ENCODE measurements at regions not wholly inside any gene's neighbourhood (a gene's known extent, or its start where the extent isn't known, plus 50 kb on each side); places are given as distances from the start of the nearest gene placed in this dataset.
"Not testable (repeated sequence)": the region's sequence is repeated elsewhere in the genome, so short reads cannot be mapped to it uniquely, and the experiment has no call there.

GRCh38 chr4:170949084-170949483 lies 859.3 kb upstream of the AADAT start:
- no peak for DNase-seq

- no peak for DNase-seq
These were observed 850.4 kb upstream of the AADAT start for GRCh38 chr4:170940043-170940724.

- DNase-seq, result no peak
These were observed 848.8 kb upstream of the AADAT start for GRCh38 chr4:170938588-170938987.

GRCh38 chr4:170931321-170931720 lies 841.6 kb upstream of the AADAT start:
- no peak for DNase-seq

GRCh38 chr4:170888660-170889059 lies 798.9 kb upstream of the AADAT start:
- no peak for DNase-seq

GRCh38 chr4:170887396-170887795 lies 797.6 kb upstream of the AADAT start:
- DNase-seq, result no peak

GRCh38 chr4:170884969-170885570 lies 795.3 kb upstream of the AADAT start:
- no peak for DNase-seq

DNA sequence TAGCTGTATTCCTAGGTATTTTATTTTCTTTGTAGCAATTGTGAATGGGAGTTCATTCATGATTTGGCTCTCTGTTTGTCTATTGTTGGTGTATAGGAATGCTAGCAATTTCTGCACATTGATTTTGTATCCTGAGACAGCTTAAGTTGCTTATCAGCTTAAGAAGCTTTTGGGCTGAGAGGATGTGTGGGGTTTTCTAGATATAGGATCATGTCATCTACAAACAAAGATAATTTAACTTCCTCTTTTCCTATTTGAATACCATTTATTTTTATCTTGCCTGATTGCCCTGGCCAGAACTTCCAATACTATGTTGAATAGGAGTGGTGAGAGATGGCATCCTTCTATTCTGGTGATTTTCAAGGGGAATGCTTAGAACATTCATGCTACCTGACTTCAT lies 791.9 kb upstream of the AADAT start:
- not testable (repeated sequence) for DNase-seq

- no peak for DNase-seq
These were observed 786.1 kb upstream of the AADAT start for GRCh38 chr4:170875868-170876267.

DNA sequence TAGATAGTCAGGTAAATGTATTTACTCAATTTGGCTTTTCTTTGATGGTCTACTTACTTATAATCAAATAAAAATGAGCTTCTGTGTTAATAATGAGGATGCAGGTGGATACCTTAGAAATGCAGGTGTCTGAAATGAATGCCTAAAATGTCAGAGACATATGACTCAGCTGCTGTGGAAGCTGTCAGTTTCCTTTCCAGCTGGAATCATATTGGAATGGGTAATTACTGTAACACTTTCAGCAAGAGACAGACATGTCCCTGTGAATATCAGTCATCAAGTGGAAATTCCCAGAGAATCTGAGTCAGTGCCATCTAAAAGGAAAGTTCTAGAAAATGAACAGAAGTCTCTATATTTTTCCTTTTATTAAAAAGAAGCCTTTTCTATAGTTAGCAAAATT lies 783.0 kb upstream of the AADAT start:
- no peak for DNase-seq

DNA sequence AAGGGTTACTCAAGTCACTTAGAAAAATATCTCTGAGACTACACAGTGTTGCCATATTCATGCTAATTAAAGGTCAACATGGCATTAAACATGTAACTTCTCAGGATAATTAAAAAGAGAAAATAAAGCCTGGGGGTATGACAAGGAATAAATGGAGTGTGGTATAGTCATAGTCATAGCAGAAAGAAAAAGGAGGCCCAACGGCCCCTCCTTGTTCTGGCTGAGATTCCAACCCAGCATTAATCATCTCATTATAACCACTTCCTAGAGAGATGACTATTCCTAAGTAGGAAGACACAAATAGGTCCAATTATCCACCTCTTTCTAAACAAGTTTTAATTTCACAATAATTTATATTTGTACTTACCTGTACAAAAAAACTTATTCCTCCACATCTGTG lies 778.4 kb upstream of the AADAT start:
- no peak for DNase-seq

DNA sequence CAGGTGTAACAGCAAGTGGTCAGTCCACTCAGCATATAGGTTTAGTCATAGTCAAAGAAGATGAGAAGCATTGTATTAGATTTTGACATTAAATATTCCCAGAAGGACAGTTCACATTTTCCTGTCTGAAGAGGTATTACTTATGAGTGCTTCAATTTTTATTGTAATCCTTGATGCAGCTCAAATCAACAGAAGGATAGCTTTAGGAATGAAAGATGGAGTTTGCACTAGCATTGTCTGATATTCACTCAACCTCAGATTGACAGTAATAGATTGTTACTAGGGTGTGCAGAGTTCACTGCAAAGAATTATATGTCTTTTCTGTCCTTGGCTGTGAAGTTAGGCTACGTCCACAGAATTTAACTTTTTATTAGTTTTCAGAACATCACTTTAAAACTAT lies 764.3 kb upstream of the AADAT start:
- DNase-seq, result no peak

GRCh38 chr4:170853422-170854021 lies 763.8 kb upstream of the AADAT start:
- DNase-seq, result no peak

DNA sequence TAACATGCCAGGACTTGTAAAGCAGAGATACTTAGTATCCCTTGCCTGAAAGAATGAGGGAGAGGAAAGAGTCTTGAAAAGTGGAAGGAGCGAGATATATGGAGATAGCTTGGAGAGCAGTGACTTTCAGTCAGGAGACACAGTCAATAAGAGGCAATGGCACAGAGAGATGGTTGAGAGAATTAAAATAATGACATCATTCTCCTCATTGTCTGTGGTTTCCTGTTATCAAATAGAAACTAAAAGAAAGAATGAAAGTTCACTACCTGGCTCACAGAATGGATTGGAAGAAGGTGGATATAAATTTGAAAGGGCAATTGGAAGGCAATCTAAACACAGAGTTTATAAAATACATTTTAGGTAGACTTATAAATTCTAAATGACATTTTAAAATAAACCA lies 760.2 kb upstream of the AADAT start:
- no peak for DNase-seq

DNA sequence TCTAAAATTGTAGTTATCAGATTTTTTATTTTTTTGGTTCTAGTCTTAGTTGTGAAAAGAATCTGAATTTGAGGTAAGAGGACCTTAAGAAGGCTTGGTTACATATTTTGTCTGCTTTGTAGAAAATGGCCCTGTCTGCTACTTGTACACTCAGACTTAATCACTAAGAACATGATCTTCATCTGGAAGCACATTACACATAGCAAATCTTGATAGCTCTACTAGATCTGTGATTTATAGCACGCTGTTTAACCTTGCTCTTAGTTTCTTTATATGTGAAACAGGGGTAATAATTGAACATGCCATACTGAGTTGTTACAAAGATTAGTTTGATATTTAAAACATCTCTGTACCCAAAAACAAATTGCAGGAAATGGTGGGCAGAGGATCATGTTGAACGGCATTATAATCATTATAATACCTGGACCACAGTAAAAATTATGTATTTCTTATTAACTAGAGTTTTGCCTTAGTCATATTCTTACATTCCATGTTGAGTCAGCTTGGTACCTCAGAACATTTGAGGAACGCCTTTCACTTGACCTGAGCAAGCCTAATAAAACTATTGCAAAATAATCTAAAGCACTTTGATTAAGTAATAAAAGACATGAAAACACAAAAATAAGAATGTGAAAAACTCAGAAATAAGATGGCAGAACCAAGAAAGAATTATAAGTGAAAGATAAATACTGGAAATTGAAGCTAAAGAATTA lies 738.0 kb upstream of the AADAT start:
- DNase-seq, result no peak

DNA sequence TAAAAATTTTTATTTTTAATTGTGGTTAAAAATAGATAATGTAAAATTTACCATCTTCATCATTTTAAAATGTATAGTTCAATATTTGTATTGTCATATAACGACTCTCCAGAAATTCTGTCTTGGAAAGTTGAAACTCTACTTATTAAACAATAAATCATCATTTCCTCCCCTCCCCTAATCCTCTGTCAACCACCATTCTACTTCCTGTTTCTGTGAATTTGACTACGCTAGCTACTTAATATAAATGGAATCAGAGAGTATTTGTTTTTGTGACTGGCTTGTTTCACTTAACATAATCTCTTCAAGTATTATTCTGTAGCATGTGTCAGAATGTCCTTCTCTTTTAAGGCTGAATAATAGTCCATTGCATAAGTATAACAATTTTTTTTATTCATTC lies 729.0 kb upstream of the AADAT start:
- no peak for DNase-seq

DNA sequence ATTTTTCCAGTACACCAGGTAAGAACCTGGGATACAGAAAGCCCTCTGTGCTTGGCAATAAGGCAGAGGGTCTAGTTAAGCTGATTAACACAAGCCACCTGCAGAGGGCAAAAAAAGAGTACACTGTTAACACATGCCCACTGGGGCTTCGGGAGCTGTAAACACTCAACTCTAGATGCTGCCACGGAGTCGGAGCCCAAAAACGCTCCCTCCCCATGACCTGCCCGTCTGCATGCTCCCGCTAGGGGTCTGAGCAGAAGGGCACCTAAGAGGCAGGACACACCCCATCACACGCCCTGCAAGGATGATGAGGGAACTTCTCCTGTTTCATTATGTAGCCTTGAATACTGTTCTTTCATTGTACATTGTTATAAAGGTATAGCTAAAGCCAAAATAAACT lies 715.6 kb upstream of the AADAT start:
- DNase-seq, result no peak

- DNase-seq, result no peak
These were observed 715.2 kb upstream of the AADAT start for GRCh38 chr4:170804930-170805329.

DNA sequence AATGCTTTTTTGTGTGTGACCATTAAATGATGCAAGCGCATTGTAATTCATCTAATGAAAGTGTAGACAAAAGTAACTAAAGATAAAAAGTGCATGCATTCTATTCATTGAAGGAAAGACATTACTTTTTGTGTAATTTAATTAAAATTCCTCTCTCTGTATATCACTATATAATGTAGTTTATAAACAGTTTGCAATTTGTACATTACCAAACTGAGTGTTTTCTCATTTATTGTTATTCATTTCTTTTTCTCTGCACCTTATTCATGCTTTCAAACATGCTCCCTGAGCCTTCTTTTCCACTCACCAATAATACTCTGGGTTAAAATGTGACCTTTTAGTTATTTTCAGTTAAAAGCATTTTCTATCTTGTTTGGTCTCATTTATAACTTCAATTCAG lies 713.7 kb upstream of the AADAT start:
- DNase-seq, result no peak

DNA sequence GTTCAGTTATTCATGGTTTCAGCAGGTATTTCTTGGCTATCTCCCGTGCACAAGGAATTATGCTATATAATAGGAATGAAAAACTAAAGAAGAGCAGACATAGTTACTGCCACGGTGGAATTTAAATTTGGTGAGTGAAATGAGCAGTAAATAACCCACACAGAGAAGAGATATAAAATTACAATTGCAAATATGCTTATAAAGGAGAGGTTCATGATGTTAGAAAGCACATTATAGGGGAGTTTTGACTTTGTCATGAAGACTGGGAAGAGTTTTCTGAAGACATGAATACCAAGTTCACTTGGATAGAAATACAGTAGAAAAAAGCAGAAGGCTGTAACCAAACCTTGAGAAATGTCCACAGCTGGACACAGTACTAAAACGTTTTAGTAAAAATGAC lies 712.0 kb upstream of the AADAT start:
- DNase-seq, result no peak

DNA sequence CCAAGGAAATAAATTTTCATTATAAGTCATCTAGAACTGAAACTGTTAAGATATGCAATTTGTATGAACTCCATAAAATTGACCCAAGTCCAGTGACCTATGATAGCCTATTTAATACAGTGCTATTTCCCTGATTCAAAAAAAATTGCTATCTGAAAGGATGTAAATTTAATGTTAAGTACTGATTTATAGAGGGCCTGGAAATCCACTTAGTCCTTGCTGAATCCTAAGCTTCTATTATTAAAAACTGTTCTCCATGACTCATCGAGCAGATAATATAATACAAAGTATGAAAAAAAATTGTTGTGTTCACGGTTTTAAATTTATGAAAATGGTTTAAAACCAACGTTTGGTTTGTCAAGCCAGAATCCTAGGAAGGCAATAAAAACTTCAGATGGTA lies 704.8 kb upstream of the AADAT start:
- DNase-seq, result no peak

DNA sequence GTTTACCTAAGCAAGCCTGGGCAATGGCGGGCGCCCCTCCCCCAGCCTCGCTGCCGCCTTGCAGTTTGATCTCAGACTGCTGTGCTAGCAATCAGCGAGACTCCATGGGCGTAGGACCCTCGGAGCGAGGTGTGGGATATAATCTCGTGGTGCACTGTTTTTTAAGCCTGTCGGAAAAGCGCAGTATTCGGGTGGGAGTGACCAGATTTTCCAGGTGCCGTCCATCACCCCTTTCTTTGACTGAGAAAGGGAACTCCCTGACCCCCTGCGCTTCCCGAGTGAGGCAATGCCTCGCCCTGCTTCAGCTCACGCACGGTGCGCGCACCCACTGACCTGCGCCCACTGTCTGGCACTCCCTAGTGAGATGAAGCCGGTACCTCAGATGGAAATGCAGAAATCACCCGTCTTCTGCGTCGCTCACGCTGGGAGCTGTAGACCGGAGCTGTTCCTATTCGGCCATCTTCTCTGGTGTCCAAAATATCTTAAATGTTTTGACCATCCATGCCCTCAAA lies 698.8 kb upstream of the AADAT start:
- DNase-seq, result not testable (repeated sequence)

GRCh38 chr4:170777663-170778062 lies 687.9 kb upstream of the AADAT start:
- no peak for DNase-seq

DNA sequence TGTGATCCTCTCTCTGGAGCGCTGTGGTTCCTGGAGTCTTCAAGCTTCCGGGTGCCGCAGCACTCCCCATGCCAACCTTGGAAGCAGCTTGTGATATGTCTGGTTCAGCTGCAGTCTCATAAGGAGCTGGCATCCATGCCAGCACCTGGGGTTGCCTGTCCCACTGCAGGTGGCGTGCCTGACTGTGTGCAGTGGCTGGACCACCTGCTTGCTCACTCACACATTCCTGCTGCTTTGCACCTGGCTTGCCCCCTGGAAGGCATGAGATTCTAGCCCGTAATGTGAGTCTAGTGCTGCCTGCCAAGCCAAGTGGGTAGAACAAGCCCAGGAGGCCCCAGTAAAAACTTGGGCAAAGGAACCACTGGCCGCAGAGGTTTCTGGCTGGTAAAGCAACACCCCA lies 687.2 kb upstream of the AADAT start:
- no peak for DNase-seq
